GM13977 (cell line): ENCODE measurements at regions not wholly inside any gene's neighbourhood (a gene's known extent, or its start where the extent isn't known, plus 50 kb on each side); places are given as distances from the start of the nearest gene placed in this dataset.

Experiments
- DNase-seq: peaks from one replicate; pipeline ENCODE4 v3.0.0; 2012; ENCODE audit warnings: low spot score
- CTCF ChIP-seq: IDR thresholded peaks from 2 replicates; pipeline ENCODE4 v1.5.1; 2012; ENCODE audit warnings: mild to moderate bottlenecking, control low read depth; ENCODE audit not compliant: insufficient read depth; ENCODE audit errors: extremely low read depth, missing control alignments
- in situ Hi-C: fragments of 300-500 bp; cut with MboI; formaldehyde crosslinking; loops from one replicate; pipeline ENCODE4 v1.12.0; 2022; ENCODE audit warnings: low sequenced_read_pairs, low pct_unique_long_range_greater_than_20kb, mixed read lengths, inconsistent platforms; ENCODE audit not compliant: unreplicated experiment

GRCh38 chr7:131174391-131174790 lies 153.3 kb upstream of the MKLN1 start:
- no peak for TF ChIP-seq CTCF
- in situ Hi-C loops, result no loop called here

GRCh38 chr7:131174855-131175254 lies 152.8 kb upstream of the MKLN1 start:
- no peak for DNase-seq
- in situ Hi-C loops, result no loop called here
- TF ChIP-seq CTCF, result no peak

More at GRCh38 chr7:131174391-131174790, 153.3 kb upstream of the MKLN1 start:
- no peak for DNase-seq

GRCh38 chr7:131182446-131183058 lies 145.1 kb upstream of the MKLN1 start:
- in situ Hi-C loops, result no loop called here
- TF ChIP-seq CTCF, result no peak
- DNase-seq, result no peak

- in situ Hi-C loops, result no loop called here
- TF ChIP-seq CTCF, result no peak
- no peak for DNase-seq
These were observed 144.6 kb upstream of the MKLN1 start for GRCh38 chr7:131183072-131183471.

- TF ChIP-seq CTCF, result no peak
- in situ Hi-C loops, result no loop called here
- DNase-seq, result no peak
These were observed 144.0 kb upstream of the MKLN1 start for GRCh38 chr7:131183611-131184119.

- in situ Hi-C loops, result no loop called here
- DNase-seq, result no peak
- TF ChIP-seq CTCF, result no peak
These were observed 140.9 kb upstream of the MKLN1 start for GRCh38 chr7:131186816-131187215.
